ENCODE measurements at regions not wholly inside any gene's neighbourhood (a gene's known extent, or its start where the extent isn't known, plus 50 kb on each side); places are given as distances from the start of the nearest gene placed in this dataset.
"Not testable (repeated sequence)": the region's sequence is repeated elsewhere in the genome, so short reads cannot be mapped to it uniquely, and the experiment has no call there.

DNA sequence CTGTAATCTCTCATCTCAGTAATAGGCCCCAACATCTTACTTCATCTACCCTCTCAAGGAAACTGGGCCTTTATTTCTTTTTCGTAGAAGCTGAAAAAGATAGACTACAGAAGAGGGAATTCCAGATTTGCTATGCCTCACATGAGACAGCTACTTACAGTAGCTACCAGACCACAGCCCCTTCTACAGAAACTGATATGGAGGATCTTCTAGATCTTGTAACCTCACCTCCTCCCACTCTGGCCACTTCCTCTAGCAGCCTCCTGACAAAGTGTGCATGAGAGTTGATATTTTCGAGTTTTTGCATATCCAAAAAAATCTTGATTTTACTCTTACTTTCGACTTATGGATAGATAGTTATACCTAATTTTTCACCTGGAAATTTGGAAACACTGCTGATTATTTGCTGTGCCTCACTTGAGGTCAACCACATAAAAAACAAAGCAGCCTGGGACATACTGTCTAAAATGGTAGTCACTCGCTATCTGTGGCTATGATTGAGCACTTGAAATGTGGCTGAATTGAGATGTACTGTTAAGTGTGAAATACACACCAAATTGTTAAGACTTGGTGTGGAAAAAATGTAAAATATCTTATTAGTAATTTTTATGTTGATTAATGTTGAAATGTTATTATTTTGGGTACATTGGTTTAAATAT lies 86.3 kb upstream of the NID2 start:
- Histone ChIP-seq H3K9me3 (ENCODE audit: control insufficient read depth, insufficient read depth, low read depth, low read length) (no peaks in the 10 kb centered on the region), H3K4me3 (ENCODE audit: low read depth, low read length) (no peak overlapping the region), H3K27ac (ENCODE audit: low read depth, low read length) (no peak overlapping the region), H3K27me3 (ENCODE audit: control insufficient read depth, insufficient read depth, low read length) (no peaks in the 10 kb centered on the region), H3K9ac (ENCODE audit: low read length) (no peak overlapping the region), H3K36me3 (ENCODE audit: control insufficient read depth, insufficient read depth, low read length) (no peaks in the 10 kb centered on the region), H3K4me1 (ENCODE audit: control insufficient read depth, insufficient read depth, low read length) (no peaks in the 10 kb centered on the region)

GRCh38 chr14:52153939-52154338 lies 85.1 kb upstream of the NID2 start:
- Histone ChIP-seq H3K27ac (ENCODE audit: low read depth, low read length) (no peak overlapping the region), H3K9ac (ENCODE audit: low read length) (no peak overlapping the region), H3K4me1 (ENCODE audit: control insufficient read depth, insufficient read depth, low read length) (no peaks in the 10 kb centered on the region), H3K9me3 (ENCODE audit: control insufficient read depth, insufficient read depth, low read depth, low read length) (no peaks in the 10 kb centered on the region), H3K4me3 (ENCODE audit: low read depth, low read length) (no peak overlapping the region), H3K27me3 (ENCODE audit: control insufficient read depth, insufficient read depth, low read length) (no peaks in the 10 kb centered on the region), H3K36me3 (ENCODE audit: control insufficient read depth, insufficient read depth, low read length) (no peaks in the 10 kb centered on the region)

DNA sequence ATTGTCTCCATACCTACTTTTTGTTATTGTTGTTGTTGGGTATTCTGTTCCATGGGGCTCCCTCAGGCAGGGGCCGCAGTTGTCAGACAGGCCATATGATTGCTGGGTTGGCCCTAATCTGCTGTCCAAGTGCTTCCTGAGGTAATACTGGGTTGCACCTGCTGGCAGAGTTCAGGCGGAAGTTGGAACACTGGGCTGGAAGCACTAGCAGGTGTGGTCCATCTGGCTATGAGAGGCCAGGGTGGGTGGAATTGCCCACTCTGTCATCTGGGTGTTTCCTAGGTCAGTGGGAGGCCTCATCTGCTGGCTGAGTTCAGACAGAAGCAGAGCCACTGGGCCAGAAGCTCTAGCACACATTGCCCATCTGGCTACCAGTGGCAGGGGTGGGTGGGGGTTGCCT lies 81.3 kb upstream of the NID2 start:
- Histone ChIP-seq H3K9ac (ENCODE audit: low read length) (no peak overlapping the region), H3K9me3 (ENCODE audit: control insufficient read depth, insufficient read depth, low read depth, low read length) (no peaks in the 10 kb centered on the region), H3K36me3 (ENCODE audit: control insufficient read depth, insufficient read depth, low read length) (no peaks in the 10 kb centered on the region), H3K27me3 (ENCODE audit: control insufficient read depth, insufficient read depth, low read length) (no peaks in the 10 kb centered on the region), H3K27ac (ENCODE audit: low read depth, low read length) (no peak overlapping the region), H3K4me1 (ENCODE audit: control insufficient read depth, insufficient read depth, low read length) (no peaks in the 10 kb centered on the region), H3K4me3 (ENCODE audit: low read depth, low read length) (no peak overlapping the region)

- Histone ChIP-seq H3K9ac (ENCODE audit: low read length) (no peak overlapping the region), H3K9me3 (ENCODE audit: control insufficient read depth, insufficient read depth, low read depth, low read length) (no peaks in the 10 kb centered on the region), H3K4me3 (ENCODE audit: low read depth, low read length) (no peak overlapping the region), H3K4me1 (ENCODE audit: control insufficient read depth, insufficient read depth, low read length) (no peaks in the 10 kb centered on the region), H3K27ac (ENCODE audit: low read depth, low read length) (no peak overlapping the region), H3K36me3 (ENCODE audit: control insufficient read depth, insufficient read depth, low read length) (no peaks in the 10 kb centered on the region), H3K27me3 (ENCODE audit: control insufficient read depth, insufficient read depth, low read length) (no peaks in the 10 kb centered on the region)
These were observed 79.5 kb upstream of the NID2 start for GRCh38 chr14:52148371-52148770.

DNA sequence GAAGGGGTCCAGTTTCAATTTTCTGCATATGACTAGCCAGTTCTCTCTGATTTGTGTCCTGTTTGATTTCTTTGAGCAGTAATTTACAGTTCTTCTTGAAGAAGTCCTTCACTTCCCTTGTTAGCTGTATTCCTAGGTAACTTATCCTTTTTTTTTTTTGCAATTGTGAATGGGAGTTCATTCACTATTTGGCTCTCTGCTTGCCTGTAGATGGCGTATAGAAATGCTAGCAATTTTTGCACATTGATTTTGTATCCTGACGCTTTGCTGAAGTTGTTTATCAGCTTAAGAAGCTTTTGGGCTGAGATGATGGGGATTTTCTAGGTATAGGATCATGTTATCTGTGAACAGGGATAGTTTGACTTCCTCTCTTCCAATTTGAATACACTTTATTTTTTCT lies 77.6 kb upstream of the NID2 start:
- Histone ChIP-seq H3K9ac (ENCODE audit: low read length) (no peak overlapping the region), H3K4me1 (ENCODE audit: control insufficient read depth, insufficient read depth, low read length) (no peaks in the 10 kb centered on the region), H3K9me3 (ENCODE audit: control insufficient read depth, insufficient read depth, low read depth, low read length) (no peaks in the 10 kb centered on the region), H3K27me3 (ENCODE audit: control insufficient read depth, insufficient read depth, low read length) (no peaks in the 10 kb centered on the region), H3K4me3 (ENCODE audit: low read depth, low read length) (no peak overlapping the region), H3K36me3 (ENCODE audit: control insufficient read depth, insufficient read depth, low read length) (no peaks in the 10 kb centered on the region), H3K27ac (ENCODE audit: low read depth, low read length) (no peak overlapping the region)

- H3K27ac ChIP-seq (ENCODE audit: low read depth, low read length); H3K27me3 ChIP-seq (ENCODE audit: control insufficient read depth, insufficient read depth, low read length); H3K4me3 ChIP-seq (ENCODE audit: low read depth, low read length); H3K4me1 ChIP-seq (ENCODE audit: control insufficient read depth, insufficient read depth, low read length); H3K36me3 ChIP-seq (ENCODE audit: control insufficient read depth, insufficient read depth, low read length); H3K9ac ChIP-seq (ENCODE audit: low read length); H3K9me3 ChIP-seq (ENCODE audit: control insufficient read depth, insufficient read depth, low read depth, low read length): not testable (repeated sequence)
These were observed 75.2 kb upstream of the NID2 start for GRCh38 chr14:52144099-52144498.

GRCh38 chr14:52142504-52142903 lies 73.6 kb upstream of the NID2 start:
- no peaks in the 10 kb centered on the region for H3K36me3 ChIP-seq (ENCODE audit: control insufficient read depth, insufficient read depth, low read length)
- H3K9me3 ChIP-seq (ENCODE audit: control insufficient read depth, insufficient read depth, low read depth, low read length): peaks cover 3% of the 10 kb centered on the region; the same call in 1 of the 2 replicates
- H3K4me3 ChIP-seq (ENCODE audit: low read depth, low read length): no peak overlapping the region
- no peaks in the 10 kb centered on the region for H3K27me3 ChIP-seq (ENCODE audit: control insufficient read depth, insufficient read depth, low read length)
- H3K4me1 ChIP-seq (ENCODE audit: control insufficient read depth, insufficient read depth, low read length): no peaks in the 10 kb centered on the region
- no peak overlapping the region for H3K9ac ChIP-seq (ENCODE audit: low read length)
- no peak overlapping the region for H3K27ac ChIP-seq (ENCODE audit: low read depth, low read length)

- H3K9ac ChIP-seq (ENCODE audit: low read length): no peak overlapping the region
- no peak overlapping the region for H3K27ac ChIP-seq (ENCODE audit: low read depth, low read length)
- no peak overlapping the region for H3K4me3 ChIP-seq (ENCODE audit: low read depth, low read length)
These were observed 62.9 kb upstream of the NID2 start for GRCh38 chr14:52131640-52132320.

GRCh38 chr14:52129721-52130120 lies 60.9 kb upstream of the NID2 start:
- H3K27ac ChIP-seq (ENCODE audit: low read depth, low read length): no peak overlapping the region
- no peaks in the 10 kb centered on the region for H3K27me3 ChIP-seq (ENCODE audit: control insufficient read depth, insufficient read depth, low read length)
- no peaks in the 10 kb centered on the region for H3K36me3 ChIP-seq (ENCODE audit: control insufficient read depth, insufficient read depth, low read length)
- H3K9ac ChIP-seq (ENCODE audit: low read length): no peak overlapping the region
- H3K4me3 ChIP-seq (ENCODE audit: low read depth, low read length): no peak overlapping the region
- peaks cover 10% of the 10 kb centered on the region for H3K4me1 ChIP-seq (ENCODE audit: control insufficient read depth, insufficient read depth, low read length)
- H3K9me3 ChIP-seq (ENCODE audit: control insufficient read depth, insufficient read depth, low read depth, low read length): no peaks in the 10 kb centered on the region

More at GRCh38 chr14:52131640-52132320, 62.9 kb upstream of the NID2 start:
- Histone ChIP-seq H3K4me1 (ENCODE audit: control insufficient read depth, insufficient read depth, low read length) (no peaks in the 10 kb centered on the region; the same call in 1 of the 2 replicates), H3K9me3 (ENCODE audit: control insufficient read depth, insufficient read depth, low read depth, low read length) (peaks cover 11% of the 10 kb centered on the region; the same call in 1 of the 2 replicates), H3K27me3 (ENCODE audit: control insufficient read depth, insufficient read depth, low read length) (no peaks in the 10 kb centered on the region), H3K36me3 (ENCODE audit: control insufficient read depth, insufficient read depth, low read length) (no peaks in the 10 kb centered on the region)

GRCh38 chr14:52125885-52126284 lies 57.0 kb upstream of the NID2 start:
- Histone ChIP-seq H3K9ac (ENCODE audit: low read length) (no peak overlapping the region), H3K36me3 (ENCODE audit: control insufficient read depth, insufficient read depth, low read length) (no peaks in the 10 kb centered on the region), H3K4me1 (ENCODE audit: control insufficient read depth, insufficient read depth, low read length) (peaks cover 16% of the 10 kb centered on the region), H3K4me3 (ENCODE audit: low read depth, low read length) (no peak overlapping the region), H3K9me3 (ENCODE audit: control insufficient read depth, insufficient read depth, low read depth, low read length) (no peaks in the 10 kb centered on the region), H3K27me3 (ENCODE audit: control insufficient read depth, insufficient read depth, low read length) (no peaks in the 10 kb centered on the region), H3K27ac (ENCODE audit: low read depth, low read length) (no peak overlapping the region)

DNA sequence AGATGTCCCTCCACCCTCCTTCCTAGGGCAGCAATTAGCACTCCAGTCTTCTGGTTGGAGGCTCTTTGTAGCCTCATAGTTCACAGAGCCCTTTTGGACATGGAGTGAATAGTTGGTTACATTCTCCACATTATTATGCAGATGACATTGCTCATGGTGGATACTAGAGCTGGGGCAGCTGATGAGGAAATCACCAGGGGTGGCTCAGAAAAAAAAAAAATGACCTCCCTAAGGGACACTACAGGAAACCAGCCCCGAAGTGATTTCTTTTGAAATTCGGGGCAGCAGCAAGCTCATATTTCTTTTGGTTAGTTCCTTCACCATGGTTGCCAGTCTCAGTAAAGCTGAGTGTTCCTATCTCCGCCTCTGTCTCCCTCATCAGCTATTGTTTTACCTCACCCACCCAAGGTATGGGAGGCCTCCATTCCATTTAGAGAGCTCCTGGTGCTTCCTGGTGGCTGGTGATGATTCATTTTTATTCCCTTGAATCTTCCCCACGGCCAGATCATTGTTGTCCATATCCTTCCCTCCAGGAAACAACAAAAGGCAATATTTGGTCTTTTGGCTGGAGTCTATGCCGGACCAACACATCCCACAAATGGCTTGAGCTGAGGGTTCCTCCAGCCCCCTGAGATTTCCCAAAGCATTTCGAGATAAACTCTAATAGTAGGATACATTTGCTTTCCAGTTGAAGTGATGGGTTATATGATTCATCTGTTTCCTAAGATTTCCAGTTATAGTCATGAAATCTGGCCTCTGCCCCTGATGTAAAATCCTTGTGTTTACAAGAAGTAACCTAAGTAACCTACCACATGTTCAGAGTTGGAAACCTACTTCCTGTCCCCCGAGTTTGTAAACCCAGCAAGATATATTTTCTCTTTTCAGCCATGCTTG lies 56.2 kb upstream of the NID2 start:
- Histone ChIP-seq H3K9ac (ENCODE audit: low read length) (no peak overlapping the region), H3K27ac (ENCODE audit: low read depth, low read length) (no peak overlapping the region)

More for the DNA sequence above, 56.2 kb upstream of the NID2 start:
- Histone ChIP-seq H3K27me3 (ENCODE audit: control insufficient read depth, insufficient read depth, low read length) (no peaks in the 10 kb centered on the region), H3K4me1 (ENCODE audit: control insufficient read depth, insufficient read depth, low read length) (peaks cover 16% of the 10 kb centered on the region), H3K4me3 (ENCODE audit: low read depth, low read length) (no peak overlapping the region), H3K9me3 (ENCODE audit: control insufficient read depth, insufficient read depth, low read depth, low read length) (no peaks in the 10 kb centered on the region), H3K36me3 (ENCODE audit: control insufficient read depth, insufficient read depth, low read length) (no peaks in the 10 kb centered on the region)

Measured in HUES6 (cell line).